ENCODE measurements at regions not wholly inside any gene's neighbourhood (a gene's known extent, or its start where the extent isn't known, plus 50 kb on each side); places are given as distances from the start of the nearest gene placed in this dataset.

GRCh38 chr12:128123096-128123495, 143.9 kb upstream of the TMEM132C start:
- TF ChIP-seq GATA2 (IDR thresholded peaks at IDR 0.05; ENCODE audit: low read depth, low read length) (no peak), GATA3 (IDR thresholded peaks at IDR 0.05; ENCODE audit: low read depth, low read length) (no peak)

DNA sequence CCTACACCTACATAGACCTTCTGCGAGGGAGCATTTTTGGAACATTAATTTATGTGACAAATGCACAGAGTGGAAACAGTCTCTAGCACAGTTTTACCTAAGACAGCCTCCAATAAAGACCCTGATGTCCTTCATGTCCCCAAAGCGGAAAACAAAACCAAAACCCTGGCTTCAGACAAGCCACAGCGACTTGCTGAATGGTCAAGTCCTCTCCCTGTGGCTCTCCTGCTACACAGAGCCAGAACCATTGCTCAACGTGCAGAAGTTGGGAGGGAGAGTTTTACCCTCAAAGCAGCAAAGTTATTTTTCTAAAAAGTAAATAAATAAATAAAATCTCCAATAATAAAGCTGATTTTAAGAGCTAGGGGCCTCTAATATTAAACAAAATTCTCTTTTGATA, 135.0 kb upstream of the TMEM132C start:
- no peak for TF ChIP-seq GATA3 (IDR thresholded peaks at IDR 0.05; ENCODE audit: low read depth, low read length)
- TF ChIP-seq GATA2 (IDR thresholded peaks at IDR 0.05; ENCODE audit: low read depth, low read length), result no peak

DNA sequence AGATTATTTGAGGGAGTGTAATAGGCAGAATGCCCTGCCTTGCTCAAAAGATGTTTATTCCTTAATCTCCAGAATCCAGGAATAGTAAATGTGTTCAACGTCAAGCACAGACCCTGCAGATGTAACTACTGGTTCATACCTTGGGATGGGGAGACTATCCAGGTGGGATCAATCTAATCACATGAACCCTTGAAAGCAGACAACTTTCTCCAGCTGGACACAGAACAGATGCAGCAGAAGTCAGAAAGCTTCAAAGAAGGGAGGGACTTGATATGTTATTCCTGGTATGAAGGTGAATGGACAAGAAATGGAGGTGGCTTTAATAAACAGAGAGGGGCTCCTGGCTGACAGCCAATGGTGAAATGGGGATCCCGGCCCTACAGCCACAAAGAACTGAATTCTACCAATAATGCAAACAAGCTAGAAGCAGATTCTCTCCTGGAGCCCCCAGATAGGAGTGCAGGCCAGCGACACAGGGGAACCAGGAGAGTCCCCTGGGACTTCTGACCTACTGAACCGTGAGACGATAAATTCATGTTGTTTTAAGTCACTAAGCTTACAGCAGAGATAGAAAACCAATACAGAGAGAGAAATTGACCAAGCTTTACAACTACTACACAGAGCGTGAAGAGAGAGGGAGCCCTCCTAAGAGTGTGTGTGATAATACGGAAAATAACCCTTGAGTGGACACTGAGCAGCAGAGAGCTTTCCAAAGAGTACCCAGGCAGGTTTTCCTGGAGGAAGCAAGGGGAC, 133.5 kb upstream of the TMEM132C start:
- TF ChIP-seq GATA2 (IDR thresholded peaks at IDR 0.05; ENCODE audit: low read depth, low read length), result no peak
- no peak for TF ChIP-seq GATA3 (IDR thresholded peaks at IDR 0.05; ENCODE audit: low read depth, low read length)

DNA sequence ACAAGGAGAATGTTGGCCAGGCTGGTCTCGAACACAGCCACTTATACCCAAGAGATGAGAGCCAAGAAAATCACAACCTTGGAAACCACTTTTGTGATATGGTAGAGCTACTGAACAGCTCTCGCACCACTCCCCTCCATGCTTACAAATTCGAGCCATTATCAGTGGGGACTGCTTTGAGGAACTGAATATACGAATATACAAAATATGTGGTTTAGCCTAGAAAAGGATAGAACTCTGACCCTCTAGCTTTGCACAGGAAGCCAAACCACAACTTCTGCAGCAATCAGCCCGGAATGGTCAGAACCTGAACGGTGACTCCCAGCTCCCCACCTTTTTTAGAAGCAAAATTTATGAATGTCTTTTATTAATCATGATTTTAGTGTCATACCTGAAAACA, 129.8 kb upstream of the TMEM132C start:
- TF ChIP-seq GATA3 (IDR thresholded peaks at IDR 0.05; ENCODE audit: low read depth, low read length) (no peak), GATA2 (IDR thresholded peaks at IDR 0.05; ENCODE audit: low read depth, low read length) (no peak)

- TF ChIP-seq GATA2 (IDR thresholded peaks at IDR 0.05; ENCODE audit: low read depth, low read length) (no peak), GATA3 (IDR thresholded peaks at IDR 0.05; ENCODE audit: low read depth, low read length) (no peak)
Measured at GRCh38 chr12:128138125-128138524, 128.8 kb upstream of the TMEM132C start.

DNA sequence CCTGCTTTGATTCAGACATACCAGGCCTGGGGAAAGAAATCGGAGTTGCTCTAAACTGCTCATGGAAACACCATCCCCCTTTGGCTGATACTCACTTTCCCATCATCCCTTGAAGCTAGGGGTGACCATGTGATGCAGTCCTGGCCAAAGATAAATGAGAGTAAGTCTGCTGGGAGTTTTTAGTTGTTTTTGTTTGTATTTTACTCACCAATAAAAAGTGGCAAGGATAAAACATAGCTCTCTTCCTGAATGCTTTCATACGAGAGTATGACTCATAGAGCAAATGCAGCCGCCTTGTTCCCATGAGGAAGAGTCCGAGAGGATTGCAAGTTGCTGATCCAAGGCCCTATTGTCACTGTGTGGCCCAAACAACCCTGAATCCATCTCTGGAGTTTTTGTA, 126.4 kb upstream of the TMEM132C start:
- no peak for TF ChIP-seq GATA2 (IDR thresholded peaks at IDR 0.05; ENCODE audit: low read depth, low read length)
- no peak for TF ChIP-seq GATA3 (IDR thresholded peaks at IDR 0.05; ENCODE audit: low read depth, low read length)

GRCh38 chr12:128150961-128151360, 116.0 kb upstream of the TMEM132C start:
- TF ChIP-seq GATA3 (IDR thresholded peaks at IDR 0.05; ENCODE audit: low read depth, low read length) (no peak), GATA2 (IDR thresholded peaks at IDR 0.05; ENCODE audit: low read depth, low read length) (no peak)

- no peak for TF ChIP-seq GATA2 (IDR thresholded peaks at IDR 0.05; ENCODE audit: low read depth, low read length)
Measured at GRCh38 chr12:128155571-128155970, 111.4 kb upstream of the TMEM132C start.

GRCh38 chr12:128163086-128163485, 103.9 kb upstream of the TMEM132C start:
- TF ChIP-seq GATA3 (IDR thresholded peaks at IDR 0.05; ENCODE audit: low read depth, low read length) (no peak), GATA2 (IDR thresholded peaks at IDR 0.05; ENCODE audit: low read depth, low read length) (no peak)

GRCh38 chr12:128164533-128164932, 102.4 kb upstream of the TMEM132C start:
- TF ChIP-seq GATA2 (IDR thresholded peaks at IDR 0.05; ENCODE audit: low read depth, low read length) (no peak), GATA3 (IDR thresholded peaks at IDR 0.05; ENCODE audit: low read depth, low read length) (no peak)

DNA sequence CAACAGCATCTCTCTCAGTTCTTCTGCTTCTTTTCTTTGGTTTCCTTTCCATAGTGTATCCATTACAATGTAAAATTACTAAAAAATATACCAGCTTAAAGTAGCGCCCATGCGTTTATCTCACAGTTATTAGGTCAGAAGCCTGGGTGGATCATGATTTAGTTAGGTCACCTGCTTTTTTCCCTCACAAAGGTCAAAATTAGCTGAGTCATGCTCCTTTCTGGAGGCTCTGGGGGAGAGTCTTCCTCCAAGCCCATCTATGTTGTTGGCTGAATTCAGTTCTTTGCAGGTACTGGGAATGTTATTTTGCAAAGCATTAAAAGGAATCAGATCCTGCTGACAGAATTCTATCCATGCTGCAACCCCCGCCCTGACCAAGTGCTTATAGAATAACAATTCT, 101.6 kb upstream of the TMEM132C start:
- TF ChIP-seq GATA3 (IDR thresholded peaks at IDR 0.05; ENCODE audit: low read depth, low read length) (no peak), GATA2 (IDR thresholded peaks at IDR 0.05; ENCODE audit: low read depth, low read length) (no peak)

GRCh38 chr12:128168273-128168672, 98.7 kb upstream of the TMEM132C start:
- no peak for TF ChIP-seq GATA3 (IDR thresholded peaks at IDR 0.05; ENCODE audit: low read depth, low read length)

- TF ChIP-seq GATA3 (IDR thresholded peaks at IDR 0.05; ENCODE audit: low read depth, low read length) (no peak), GATA2 (IDR thresholded peaks at IDR 0.05; ENCODE audit: low read depth, low read length) (no peak)
Measured at GRCh38 chr12:128170181-128170580, 96.8 kb upstream of the TMEM132C start.

DNA sequence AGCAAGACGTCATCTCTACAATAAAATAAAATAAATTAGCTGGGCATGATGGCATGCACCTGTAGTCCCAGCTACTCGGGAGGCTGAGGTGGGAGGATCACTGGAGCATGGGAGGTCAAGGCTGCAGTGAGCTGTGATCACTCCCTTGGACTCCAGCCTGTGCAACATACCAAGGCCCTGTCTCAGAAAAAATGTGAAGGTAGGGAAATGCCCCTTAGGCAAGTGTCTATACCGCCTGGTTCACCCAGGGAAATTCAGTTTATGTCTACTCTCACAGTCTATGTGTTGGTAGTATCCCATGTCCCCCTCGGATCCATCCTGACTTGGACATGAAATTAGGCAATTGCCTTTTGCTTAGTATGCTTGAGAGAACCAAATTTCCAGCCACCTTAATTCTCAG, 88.4 kb upstream of the TMEM132C start:
- TF ChIP-seq GATA2 (IDR thresholded peaks at IDR 0.05; ENCODE audit: low read depth, low read length) (no peak), GATA3 (IDR thresholded peaks at IDR 0.05; ENCODE audit: low read depth, low read length) (no peak)

GRCh38 chr12:128178966-128179365, 88.0 kb upstream of the TMEM132C start:
- TF ChIP-seq GATA3 (IDR thresholded peaks at IDR 0.05; ENCODE audit: low read depth, low read length) (no peak), GATA2 (IDR thresholded peaks at IDR 0.05; ENCODE audit: low read depth, low read length) (no peak)

DNA sequence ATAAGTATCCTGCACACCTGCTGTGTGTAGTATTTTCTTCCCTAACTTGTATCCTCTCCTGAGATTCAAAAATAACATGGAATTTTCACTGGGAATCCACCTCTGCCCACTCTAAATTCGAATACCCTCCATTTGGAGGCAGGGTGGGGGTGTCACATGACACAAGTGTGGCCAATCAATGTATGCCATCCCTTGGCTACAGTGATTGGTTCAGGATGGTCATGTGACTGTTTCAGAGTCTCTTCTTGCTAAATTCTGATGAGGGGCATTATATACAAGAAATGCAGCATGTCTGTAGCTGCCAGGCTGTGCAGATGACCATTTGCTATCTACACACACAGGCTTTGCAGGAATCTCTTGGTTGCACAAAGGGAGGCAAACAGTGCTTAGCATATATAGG, 86.8 kb upstream of the TMEM132C start:
- TF ChIP-seq GATA3 (IDR thresholded peaks at IDR 0.05; ENCODE audit: low read depth, low read length) (no peak), GATA2 (IDR thresholded peaks at IDR 0.05; ENCODE audit: low read depth, low read length) (no peak)

Data from SH-SY5Y (cell line).